Loucy (cell line): ENCODE measurements at regions not wholly inside any gene's neighbourhood (a gene's known extent, or its start where the extent isn't known, plus 50 kb on each side); places are given as distances from the start of the nearest gene placed in this dataset.
"Not testable (repeated sequence)": the region's sequence is repeated elsewhere in the genome, so short reads cannot be mapped to it uniquely, and the experiment has no call there.

ENCODE experiments used
- H2AFZ ChIP-seq: fragments of 200-600 bp; sonication (generic); 2 replicates; pipeline ENCODE4 v1.6.0; 2016; ENCODE audit warnings: antibody characterized with exemption, mild to moderate bottlenecking, low read length, moderate library complexity
- H3F3A ChIP-seq: fragments of 200-600 bp; 2 replicates; pipeline ENCODE4 v1.6.0; 2016; ENCODE audit warnings: antibody characterized with exemption, low read depth, mild to moderate bottlenecking
- H3K27me3 ChIP-seq: fragments of 200-600 bp; sonication (generic); 2 replicates; pipeline ENCODE4 v1.6.1; 2014; ENCODE audit warnings: low read length, mild to moderate bottlenecking; ENCODE audit not compliant: insufficient read depth, poor library complexity, severe bottlenecking
- H3K36me3 ChIP-seq: fragments of 200-600 bp; sonication (generic); 2 replicates; pipeline ENCODE4 v1.6.1; 2016; ENCODE audit warnings: low read length; ENCODE audit not compliant: insufficient read depth
- H3K4me1 ChIP-seq: fragments of 200-600 bp; sonication (generic); 2 replicates; pipeline ENCODE4 v1.5.1; 2014; ENCODE audit warnings: low read length, mild to moderate bottlenecking; ENCODE audit not compliant: insufficient read depth, poor library complexity, severe bottlenecking
- H3K4me2 ChIP-seq: fragments of 200-600 bp; sonication (generic); 2 replicates; pipeline ENCODE4 v1.6.0; 2014; ENCODE audit warnings: antibody characterized with exemption, low read length, low read depth, mild to moderate bottlenecking; ENCODE audit not compliant: poor library complexity, severe bottlenecking
- H3K4me3 ChIP-seq: fragments of 200-600 bp; sonication (generic); 2 replicates; pipeline ENCODE4 v1.5.1; 2014; ENCODE audit warnings: low read length, mild to moderate bottlenecking, mixed read lengths; ENCODE audit not compliant: poor library complexity, severe bottlenecking
- H3K79me2 ChIP-seq: fragments of 200-600 bp; sonication (generic); 2 replicates; pipeline ENCODE4 v1.6.1; 2014; ENCODE audit warnings: low read length; ENCODE audit not compliant: insufficient read depth
- H3K9ac ChIP-seq: fragments of 200-600 bp; sonication (generic); 2 replicates; pipeline ENCODE4 v1.6.0; 2014; ENCODE audit warnings: mild to moderate bottlenecking, low read depth, low read length, moderate library complexity; ENCODE audit not compliant: poor library complexity, severe bottlenecking
- H3K9me2 ChIP-seq: fragments of 200-600 bp; sonication (generic); replicated peaks from 2 replicates; pipeline ENCODE4 v1.6.1; 2016; ENCODE audit warnings: low read depth, low read length, mixed read lengths
- H3K9me3 ChIP-seq: fragments of 200-600 bp; sonication (generic); 2 replicates; pipeline ENCODE4 v1.6.1; 2014; ENCODE audit warnings: mild to moderate bottlenecking, antibody characterized with exemption, low read length, low read depth; ENCODE audit not compliant: insufficient read depth
- H4K20me1 ChIP-seq: fragments of 200-600 bp; sonication (generic); 2 replicates; pipeline ENCODE4 v1.6.0; 2014; ENCODE audit warnings: antibody characterized with exemption, low read length, mild to moderate bottlenecking; ENCODE audit not compliant: insufficient read depth, poor library complexity, severe bottlenecking
- CTCF ChIP-seq: fragments of 200-600 bp; sonication (generic); conservative IDR thresholded peaks from 2 replicates; pipeline ENCODE4 v1.5.1; 2014; ENCODE audit warnings: mild to moderate bottlenecking, antibody characterized with exemption, low read length
- EZH2phosphoT487 ChIP-seq: fragments of 200-600 bp; IDR thresholded peaks from 2 replicates; pipeline ENCODE4 v1.6.1; 2018; ENCODE audit warnings: antibody characterized with exemption, mild to moderate bottlenecking, moderate library complexity, borderline replicate concordance

DNA sequence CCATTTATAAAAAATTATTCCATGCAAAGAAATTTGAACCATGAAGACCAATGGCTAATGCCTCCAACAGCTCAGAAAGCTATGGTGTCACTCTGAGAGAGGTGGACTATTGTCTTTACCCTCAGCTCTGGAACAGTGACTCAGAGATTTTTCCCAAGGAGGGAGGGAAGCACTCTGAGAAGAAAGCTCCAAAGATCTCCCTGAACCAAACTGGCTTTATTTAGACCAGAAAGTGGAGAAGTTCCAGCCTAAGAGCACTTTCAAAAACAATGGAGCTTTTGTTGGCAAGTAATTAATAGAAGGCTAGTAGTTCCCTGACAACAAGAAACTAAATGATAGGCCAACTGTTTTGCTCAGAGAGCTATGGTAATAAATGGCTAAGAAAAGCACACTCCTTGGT is 599.9 kb upstream of the MDGA2 start:
- Histone ChIP-seq H2AFZ (no peak overlapping the region), H3K9ac (no peak overlapping the region), H4K20me1 (no peaks in the 10 kb centered on the region), H3K4me3 (no peak overlapping the region), H3K79me2 (no peaks in the 10 kb centered on the region), H3K4me1 (no peaks in the 10 kb centered on the region), H3K27me3 (no peaks in the 10 kb centered on the region), H3K9me2 (no peaks in the 10 kb centered on the region), H3K9me3 (no peaks in the 10 kb centered on the region), H3F3A (no peaks in the 10 kb centered on the region), H3K36me3 (no peaks in the 10 kb centered on the region), H3K4me2 (no peak overlapping the region)
- TF ChIP-seq EZH2phosphoT487 = no peak
- TF ChIP-seq CTCF = no peak

- TF ChIP-seq EZH2phosphoT487 = no peak
- TF ChIP-seq CTCF = no peak
- Histone ChIP-seq H4K20me1 (no peaks in the 10 kb centered on the region), H2AFZ (no peak overlapping the region), H3K9me2 (no peaks in the 10 kb centered on the region), H3K79me2 (no peaks in the 10 kb centered on the region), H3K9ac (no peak overlapping the region), H3F3A (no peaks in the 10 kb centered on the region), H3K9me3 (no peaks in the 10 kb centered on the region), H3K4me3 (no peak overlapping the region), H3K27me3 (no peaks in the 10 kb centered on the region), H3K4me1 (no peaks in the 10 kb centered on the region), H3K36me3 (no peaks in the 10 kb centered on the region), H3K4me2 (no peak overlapping the region)
These were observed 599.4 kb upstream of the MDGA2 start for GRCh38 chr14:48274826-48275225.

GRCh38 chr14:48267926-48268325 is 592.5 kb upstream of the MDGA2 start:
- not testable (repeated sequence) for H4K20me1 ChIP-seq, H2AFZ ChIP-seq, H3K36me3 ChIP-seq, H3K9ac ChIP-seq, H3K9me2 ChIP-seq, H3K4me3 ChIP-seq, H3K27me3 ChIP-seq, H3K4me2 ChIP-seq, H3K9me3 ChIP-seq, H3K79me2 ChIP-seq, H3F3A ChIP-seq, H3K4me1 ChIP-seq

DNA sequence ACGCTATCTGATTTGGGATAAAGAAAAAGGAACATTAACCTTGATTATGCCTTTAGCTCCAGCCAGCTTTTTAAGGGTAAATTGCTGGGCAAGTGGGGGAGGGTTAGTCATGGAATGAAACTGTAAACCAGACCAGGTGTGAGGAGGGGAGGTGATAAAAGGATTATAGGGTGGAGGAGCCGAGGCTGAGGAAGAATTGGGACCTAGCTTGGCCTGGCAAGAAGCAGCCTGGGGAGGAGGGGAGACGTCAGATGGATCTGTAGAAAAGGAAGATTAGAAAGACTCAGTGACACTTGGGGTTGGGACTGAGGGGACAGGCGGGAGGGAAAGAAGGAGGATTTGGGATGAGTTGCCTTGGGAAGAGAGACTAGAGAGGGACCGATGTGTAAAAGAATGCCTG is 590.8 kb upstream of the MDGA2 start:
- H3K27me3 ChIP-seq, H3K4me3 ChIP-seq, H3K9ac ChIP-seq, H2AFZ ChIP-seq, H3K36me3 ChIP-seq, H3F3A ChIP-seq, H3K79me2 ChIP-seq, H3K4me1 ChIP-seq, H4K20me1 ChIP-seq, H3K9me3 ChIP-seq, H3K4me2 ChIP-seq, H3K9me2 ChIP-seq: not testable (repeated sequence)
